Fibroblast of mammary gland (primary cell): ENCODE measurements at regions not wholly inside any gene's neighbourhood (a gene's known extent, or its start where the extent isn't known, plus 50 kb on each side); places are given as distances from the start of the nearest gene placed in this dataset.

Experiments
- DNase-seq: peaks from one replicate; pipeline ENCODE4 v3.0.0-alpha.2; 2010; ENCODE audit warnings: low read depth
- H3K4me3 ChIP-seq: 2 replicates; pipeline ENCODE4 v1.5.1; 2011; ENCODE audit warnings: low read depth, mild to moderate bottlenecking, low read length, moderate library complexity; ENCODE audit not compliant: control insufficient read depth
- CTCF ChIP-seq: conservative IDR thresholded peaks from 2 replicates; pipeline ENCODE4 v1.5.1; 2011; ENCODE audit warnings: low read depth, low read length, inconsistent platforms; ENCODE audit not compliant: control insufficient read depth, insufficient read depth

GRCh38 chr4:116811730-116812129 is 273.6 kb downstream of the TRAM1L1 start:
- no peak for TF ChIP-seq CTCF
- DNase-seq, result no peak
- H3K4me3 ChIP-seq, result no peak overlapping the region

- TF ChIP-seq CTCF, result no peak
- H3K4me3 ChIP-seq, result no peak overlapping the region
- DNase-seq, result no peak
Measured at GRCh38 chr4:116796022-116796421, 289.4 kb downstream of the TRAM1L1 start.

- no peak overlapping the region for H3K4me3 ChIP-seq
- no peak for DNase-seq
- no peak for TF ChIP-seq CTCF
Measured at GRCh38 chr4:116788723-116789122, 296.7 kb downstream of the TRAM1L1 start.

GRCh38 chr4:116755051-116755450 is 330.3 kb downstream of the TRAM1L1 start:
- TF ChIP-seq CTCF, result no peak
- DNase-seq, result no peak
- no peak overlapping the region for H3K4me3 ChIP-seq

- no peak for TF ChIP-seq CTCF
- DNase-seq, result no peak
- H3K4me3 ChIP-seq, result no peak overlapping the region
Measured at GRCh38 chr4:116752027-116752426, 333.3 kb downstream of the TRAM1L1 start.

- H3K4me3 ChIP-seq, result no peak overlapping the region
- no peak for TF ChIP-seq CTCF
- no peak for DNase-seq
Measured at GRCh38 chr4:116736756-116737155, 348.6 kb downstream of the TRAM1L1 start.

GRCh38 chr4:116734178-116734577 is 351.2 kb downstream of the TRAM1L1 start:
- no peak overlapping the region for H3K4me3 ChIP-seq
- DNase-seq, result no peak
- no peak for TF ChIP-seq CTCF
